Choroid plexus epithelial cell (primary cell): ENCODE measurements at regions not wholly inside any gene's neighbourhood (a gene's known extent, or its start where the extent isn't known, plus 50 kb on each side); places are given as distances from the start of the nearest gene placed in this dataset.
"Not testable (repeated sequence)": the region's sequence is repeated elsewhere in the genome, so short reads cannot be mapped to it uniquely, and the experiment has no call there.

Experiments used
- DNase-seq: peaks from one replicate; pipeline ENCODE4 v3.0.0-alpha.2; 2010; ENCODE audit warnings: low read depth
- H3K4me3 ChIP-seq: 2 replicates; pipeline ENCODE4 v1.5.1; 2011; ENCODE audit warnings: low read depth, mild to moderate bottlenecking, control low read depth, low read length, moderate library complexity
- TF ChIP-seq, protein P1 (sequence below): conservative IDR thresholded peaks from 2 replicates; pipeline ENCODE4 v1.5.1; 2011; ENCODE audit warnings: low read depth, mild to moderate bottlenecking, control low read depth, inconsistent platforms, low read length, moderate library complexity

DNA sequence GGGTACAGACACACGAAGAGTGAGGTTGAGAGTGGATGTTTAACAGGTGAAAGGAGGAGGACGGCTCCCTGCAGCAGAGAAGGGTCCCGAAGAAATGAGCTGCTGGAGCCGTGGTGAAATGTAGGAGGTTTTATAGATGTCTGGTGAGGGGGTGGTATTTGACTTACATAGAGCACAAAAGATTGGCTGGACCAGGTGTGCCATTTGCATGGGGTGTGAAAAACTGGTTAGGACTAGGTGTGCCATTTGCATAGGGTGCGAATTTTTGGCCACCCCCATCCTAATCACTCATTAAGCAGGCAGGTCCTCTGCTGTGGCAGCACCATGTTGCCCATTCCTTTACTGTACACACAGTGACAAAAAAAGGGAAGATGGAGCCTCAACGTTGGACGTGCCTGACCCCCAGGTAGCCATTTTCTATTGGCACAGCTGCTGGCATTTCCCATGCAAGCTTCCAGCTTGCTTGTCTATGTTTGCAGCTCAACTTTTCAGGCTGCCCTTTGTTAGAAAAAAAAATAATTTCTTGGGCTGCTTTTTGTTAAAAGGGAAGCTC is 581.7 kb upstream of the B3GAT1 start:
- no peak overlapping the region for H3K4me3 ChIP-seq
- TF ChIP-seq, protein P1, sequence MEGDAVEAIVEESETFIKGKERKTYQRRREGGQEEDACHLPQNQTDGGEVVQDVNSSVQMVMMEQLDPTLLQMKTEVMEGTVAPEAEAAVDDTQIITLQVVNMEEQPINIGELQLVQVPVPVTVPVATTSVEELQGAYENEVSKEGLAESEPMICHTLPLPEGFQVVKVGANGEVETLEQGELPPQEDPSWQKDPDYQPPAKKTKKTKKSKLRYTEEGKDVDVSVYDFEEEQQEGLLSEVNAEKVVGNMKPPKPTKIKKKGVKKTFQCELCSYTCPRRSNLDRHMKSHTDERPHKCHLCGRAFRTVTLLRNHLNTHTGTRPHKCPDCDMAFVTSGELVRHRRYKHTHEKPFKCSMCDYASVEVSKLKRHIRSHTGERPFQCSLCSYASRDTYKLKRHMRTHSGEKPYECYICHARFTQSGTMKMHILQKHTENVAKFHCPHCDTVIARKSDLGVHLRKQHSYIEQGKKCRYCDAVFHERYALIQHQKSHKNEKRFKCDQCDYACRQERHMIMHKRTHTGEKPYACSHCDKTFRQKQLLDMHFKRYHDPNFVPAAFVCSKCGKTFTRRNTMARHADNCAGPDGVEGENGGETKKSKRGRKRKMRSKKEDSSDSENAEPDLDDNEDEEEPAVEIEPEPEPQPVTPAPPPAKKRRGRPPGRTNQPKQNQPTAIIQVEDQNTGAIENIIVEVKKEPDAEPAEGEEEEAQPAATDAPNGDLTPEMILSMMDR: no peak
- no peak for DNase-seq

DNA sequence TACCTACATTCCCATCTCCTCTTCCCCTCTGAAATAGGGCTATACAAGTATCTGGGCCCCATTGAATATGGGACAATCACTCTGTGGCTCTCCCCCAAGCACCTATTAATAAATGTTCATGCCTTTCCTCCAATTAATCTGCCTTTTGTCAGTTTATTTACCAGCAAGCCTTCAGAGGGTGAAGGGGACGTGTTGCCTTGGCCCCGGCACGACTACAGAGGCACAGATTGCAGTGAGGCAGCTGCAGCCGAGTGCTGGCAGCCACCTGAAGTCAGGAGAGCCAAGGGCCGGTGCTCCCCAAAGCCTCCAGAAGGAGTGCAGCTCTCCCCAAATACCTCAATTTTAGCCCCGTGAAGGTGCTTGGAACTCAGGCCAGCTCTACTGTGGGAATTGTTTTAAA is 580.9 kb upstream of the B3GAT1 start:
- TF ChIP-seq, protein P1: no peak
- DNase-seq: no peak
- no peak overlapping the region for H3K4me3 ChIP-seq

DNA sequence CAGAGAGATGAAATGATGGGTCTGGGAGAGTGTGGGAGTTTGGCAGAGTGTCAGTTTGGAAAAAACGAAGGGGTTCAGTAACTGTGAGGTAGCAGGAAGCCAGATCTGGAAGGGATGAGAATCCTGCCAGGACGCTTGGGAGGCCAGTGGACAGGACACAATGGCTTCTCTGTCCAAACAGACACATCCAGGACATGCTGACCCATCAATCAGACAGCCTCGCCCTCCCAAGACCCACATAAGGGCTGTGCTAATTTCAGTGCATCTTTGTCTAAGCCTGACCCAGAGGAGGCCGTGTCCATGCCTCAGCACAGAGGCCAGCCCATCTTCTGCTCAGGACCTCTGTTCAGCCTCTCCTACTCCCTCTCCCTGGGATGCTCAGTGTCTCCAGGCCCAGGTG is 576.5 kb upstream of the B3GAT1 start:
- H3K4me3 ChIP-seq: no peak overlapping the region
- TF ChIP-seq, protein P1: no peak
- no peak for DNase-seq

DNA sequence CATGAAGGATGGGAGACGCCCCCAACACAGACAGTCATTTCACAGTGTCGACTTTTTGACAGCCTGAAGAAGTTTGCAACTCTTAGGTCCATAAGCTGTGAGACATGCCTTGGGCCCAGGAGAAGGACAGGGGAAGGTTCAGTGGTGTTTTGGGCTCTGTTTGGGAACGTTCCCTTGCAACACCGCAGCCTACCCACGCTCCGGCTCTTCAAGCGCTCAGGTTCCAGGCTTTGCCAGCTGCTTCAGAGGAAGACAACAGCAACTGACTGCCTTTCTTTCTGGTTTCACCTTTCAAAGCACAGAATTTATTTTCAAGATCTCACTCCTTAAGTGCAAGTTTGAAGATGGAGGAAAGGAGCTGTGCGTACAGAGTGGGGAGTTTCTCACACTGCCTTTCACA is 575.8 kb upstream of the B3GAT1 start:
- no peak overlapping the region for H3K4me3 ChIP-seq
- no peak for DNase-seq
- TF ChIP-seq, protein P1: no peak

DNA sequence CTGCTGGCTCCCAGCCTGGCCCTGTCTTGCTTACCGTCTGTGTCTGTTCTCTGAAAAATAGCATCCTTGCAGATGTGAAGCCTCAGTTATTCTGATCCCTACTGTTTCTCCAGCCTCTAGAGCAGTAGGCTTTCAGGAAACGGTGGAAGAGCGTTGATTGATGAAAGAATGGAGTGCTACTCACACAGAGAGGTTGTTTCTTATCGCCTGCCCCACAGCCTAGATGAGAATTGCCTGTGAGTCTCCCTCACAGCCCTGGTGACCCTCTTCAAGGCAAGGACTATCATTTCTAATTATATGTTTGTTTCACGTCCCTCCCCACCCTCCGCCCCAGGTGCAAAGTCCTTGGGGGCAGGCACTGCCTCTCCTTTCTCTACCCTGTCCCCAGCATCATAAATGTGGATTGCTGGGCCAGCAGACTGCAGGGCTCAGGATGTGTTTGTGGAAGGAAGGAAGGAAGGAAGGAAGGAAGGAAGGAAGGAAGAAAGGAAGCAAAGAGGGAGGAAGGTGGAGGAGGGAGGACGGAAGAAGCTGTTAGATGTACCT is 575.3 kb upstream of the B3GAT1 start:
- H3K4me3 ChIP-seq: no peak overlapping the region
- TF ChIP-seq, protein P1: no peak
- DNase-seq: no peak

DNA sequence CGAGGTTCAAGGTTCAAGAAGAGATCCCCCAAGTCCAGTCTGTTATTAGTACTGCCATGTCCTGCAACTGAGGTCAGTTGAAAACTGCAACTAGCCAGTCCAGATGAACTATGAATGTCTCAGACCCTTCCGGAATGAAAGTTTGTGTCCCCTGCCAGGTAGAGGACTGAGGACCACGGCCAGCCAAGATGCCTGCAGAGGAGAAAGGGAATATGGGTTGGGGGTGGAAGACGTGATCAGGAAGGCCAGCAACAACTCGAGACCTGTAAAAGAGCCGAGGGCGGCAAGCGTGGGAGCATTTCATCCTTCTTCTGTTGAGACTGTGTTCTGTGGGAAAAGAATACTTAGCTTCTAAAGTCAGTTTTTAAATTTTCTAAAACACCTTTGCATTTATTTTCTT is 572.4 kb upstream of the B3GAT1 start:
- H3K4me3 ChIP-seq: no peak overlapping the region
- TF ChIP-seq, protein P1: no peak
- no peak for DNase-seq

DNA sequence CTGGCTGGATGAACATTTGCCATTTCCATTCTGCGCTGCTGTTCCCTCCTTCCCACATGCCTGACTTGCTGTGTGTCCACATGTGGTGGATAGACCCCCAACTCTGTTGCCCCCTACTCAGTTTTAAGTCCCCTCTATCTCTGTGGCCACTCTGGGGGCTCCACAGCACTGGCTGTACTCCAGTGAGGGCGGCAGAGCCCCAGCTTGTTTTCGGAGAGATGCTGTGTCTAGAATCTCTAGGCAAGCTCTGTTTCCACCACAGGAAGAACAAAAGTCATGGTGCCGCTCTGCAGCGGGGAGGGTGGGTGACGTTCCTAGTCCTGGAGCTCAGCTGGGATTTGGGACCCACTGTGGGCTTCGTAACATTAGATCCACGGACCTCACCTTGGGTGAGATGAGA is 570.4 kb upstream of the B3GAT1 start:
- not testable (repeated sequence) for DNase-seq, H3K4me3 ChIP-seq
